Activated T-helper 9 cell treated with anti-CD3 and anti-CD28 coated beads, Interleukin-2, amount 50 U/mL, for 16 hours (primary cell): ENCODE measurements at regions not wholly inside any gene's neighbourhood (a gene's known extent, or its start where the extent isn't known, plus 50 kb on each side); places are given as distances from the start of the nearest gene placed in this dataset.

Experiments used
- DNase-seq: peaks from one replicate; pipeline ENCODE4 v3.0.0-alpha.2; 2020; ENCODE audit warnings: low read depth

GRCh38 chr10:78859769-78860168, 209.0 kb upstream of the ZMIZ1 start:
- DNase-seq = no peak

- no peak for DNase-seq
Measured at GRCh38 chr10:78860260-78860914, 208.4 kb upstream of the ZMIZ1 start.

GRCh38 chr10:78861529-78862327, 207.0 kb upstream of the ZMIZ1 start:
- no peak for DNase-seq

GRCh38 chr10:78862328-78862640, 206.5 kb upstream of the ZMIZ1 start:
- no peak for DNase-seq

- DNase-seq = no peak
Measured at GRCh38 chr10:78863140-78863905, 205.4 kb upstream of the ZMIZ1 start.

- DNase-seq = no peak
Measured at GRCh38 chr10:78863906-78864239, 204.9 kb upstream of the ZMIZ1 start.

GRCh38 chr10:78864761-78865537, 203.8 kb upstream of the ZMIZ1 start:
- DNase-seq = no peak

- no peak for DNase-seq
Measured at GRCh38 chr10:78865538-78865875, 203.3 kb upstream of the ZMIZ1 start.

GRCh38 chr10:78865931-78866717, 202.6 kb upstream of the ZMIZ1 start:
- no peak for DNase-seq

- DNase-seq = no peak
Measured at GRCh38 chr10:78866731-78867554, 201.8 kb upstream of the ZMIZ1 start.

- no peak for DNase-seq
Measured at GRCh38 chr10:78867555-78867939, 201.2 kb upstream of the ZMIZ1 start.

GRCh38 chr10:78868048-78868447, 200.7 kb upstream of the ZMIZ1 start:
- no peak for DNase-seq

GRCh38 chr10:78868456-78868855, 200.3 kb upstream of the ZMIZ1 start:
- DNase-seq = no peak

GRCh38 chr10:78868861-78869260, 199.9 kb upstream of the ZMIZ1 start:
- no peak for DNase-seq

- DNase-seq = no peak
Measured at GRCh38 chr10:78869508-78870454, 199.0 kb upstream of the ZMIZ1 start.

GRCh38 chr10:78870458-78870857, 198.3 kb upstream of the ZMIZ1 start:
- DNase-seq = no peak

GRCh38 chr10:78871796-78872195, 197.0 kb upstream of the ZMIZ1 start:
- DNase-seq = no peak

GRCh38 chr10:78873413-78873812, 195.4 kb upstream of the ZMIZ1 start:
- DNase-seq = no peak

GRCh38 chr10:78875331-78875877, 193.4 kb upstream of the ZMIZ1 start:
- no peak for DNase-seq
